BJ (cell line): ENCODE measurements at regions not wholly inside any gene's neighbourhood (a gene's known extent, or its start where the extent isn't known, plus 50 kb on each side); places are given as distances from the start of the nearest gene placed in this dataset.

Source experiments
- CTCF ChIA-PET: fragments of 350-600 bp; formaldehyde crosslinking; extraction: SDS; loops from one replicate; lab custom pipeline; 2021; ENCODE audit warnings: antibody characterized with exemption, inconsistent platforms; lab: Yijun Ruan, JAX
- POLR2A ChIA-PET: fragments of 300-600 bp; sonication (Branson Sonifier 250); formaldehyde crosslinking; extraction: SDS; loops from one replicate; lab custom pipeline; 2021; ENCODE audit warnings: antibody characterized with exemption; lab: Charles Lee
- DNase-seq: peaks from one replicate; pipeline ENCODE4 v3.0.0-alpha.2; 2011; ENCODE audit warnings: low read depth
- H3K27me3 ChIP-seq: 2 replicates; pipeline ENCODE4 v1.6.0; 2011; ENCODE audit warnings: low read length; ENCODE audit not compliant: control insufficient read depth, insufficient read depth
- H3K36me3 ChIP-seq: 2 replicates; pipeline ENCODE4 v1.5.1; 2011; ENCODE audit warnings: low read length; ENCODE audit not compliant: control insufficient read depth, insufficient read depth
- H3K4me3 ChIP-seq: 2 replicates; pipeline ENCODE4 v1.5.1; 2011; ENCODE audit warnings: low read depth, mild to moderate bottlenecking, control low read depth, low read length
- CTCF ChIP-seq: IDR thresholded peaks from 2 replicates; pipeline ENCODE4 v1.5.1; 2011; ENCODE audit warnings: low read depth, mild to moderate bottlenecking, control low read depth, inconsistent platforms, low read length, moderate library complexity; ENCODE audit not compliant: insufficient read depth

GRCh38 chr2:150126143-150126740 lies 361.2 kb downstream of the RND3 start:
- no peaks in the 10 kb centered on the region for H3K27me3 ChIP-seq
- DNase-seq, result no peak
- no peaks in the 10 kb centered on the region for H3K36me3 ChIP-seq
- no peak for TF ChIP-seq CTCF
- ChIA-PET CTCF (interaction anchor here (0.6 to 1.2 kb wide), 5 partner anchors 8 to 266 kb away, joined by 3 to 4 read pairs (median 3); no protein-coding TSS in a partner anchor), POLR2A (interaction anchor here (0.5 to 0.6 kb wide), 2 partner anchors 356 to 381 kb away, joined by 3 to 4 read pairs; no protein-coding TSS in a partner anchor)
- H3K4me3 ChIP-seq, result no peak overlapping the region

DNA sequence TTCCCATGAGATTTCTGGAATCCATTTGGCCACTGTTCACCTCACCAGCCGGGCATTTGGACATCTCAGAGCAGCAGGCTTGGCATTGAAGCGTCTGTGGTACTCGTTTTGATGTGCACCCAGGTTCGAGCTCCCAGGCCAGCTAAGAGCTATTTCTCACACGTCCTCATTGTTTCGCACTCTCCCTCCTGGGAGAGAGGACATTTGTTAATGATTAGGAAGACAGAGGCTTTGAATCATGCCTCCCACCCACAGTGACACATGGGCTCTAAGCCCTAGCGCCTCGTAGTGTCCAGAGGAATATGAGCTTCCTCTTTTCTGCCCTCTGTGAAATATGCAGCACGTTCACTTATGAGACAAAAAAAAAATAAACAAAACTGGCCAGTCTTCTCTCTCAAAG lies 361.8 kb downstream of the RND3 start:
- Histone ChIP-seq H3K36me3 (no peaks in the 10 kb centered on the region), H3K27me3 (no peaks in the 10 kb centered on the region), H3K4me3 (no peak overlapping the region)
- ChIA-PET CTCF (interaction anchor here (1.1 to 1.2 kb wide), 4 partner anchors 9 to 265 kb away, joined by 3 to 4 read pairs (median 3); no protein-coding TSS in a partner anchor), POLR2A (interaction anchor here (0.5 to 0.6 kb wide), 3 partner anchors 202 to 380 kb away, joined by 3 to 5 read pairs (median 4); no protein-coding TSS in a partner anchor)
- DNase-seq, result peak; percentile 53
- TF ChIP-seq CTCF, result peak; percentile 45

DNA sequence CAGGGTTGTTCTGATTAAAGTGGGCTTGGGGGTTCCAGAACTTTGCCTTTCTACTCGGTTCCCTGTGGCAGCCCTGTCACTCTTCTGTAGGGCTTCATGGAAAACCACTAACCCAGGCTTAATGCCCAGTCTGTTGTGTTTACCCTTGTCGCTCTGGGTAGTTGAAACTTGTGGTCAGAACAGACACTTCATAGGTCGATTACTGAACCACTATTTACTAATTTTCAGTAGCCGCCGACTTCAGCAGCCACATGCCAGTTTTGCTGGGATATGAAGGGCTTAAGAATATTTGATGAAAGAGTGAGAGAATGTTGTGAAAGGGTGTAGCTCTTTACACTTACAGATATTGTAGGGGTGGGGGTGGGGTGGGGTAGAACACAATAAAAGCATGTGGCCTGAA lies 362.3 kb downstream of the RND3 start:
- no peak for DNase-seq
- Histone ChIP-seq H3K4me3 (no peak overlapping the region), H3K36me3 (no peaks in the 10 kb centered on the region), H3K27me3 (no peaks in the 10 kb centered on the region)
- TF ChIP-seq CTCF, result no peak
- ChIA-PET POLR2A (interaction anchor here (0.5 to 0.6 kb wide), 2 partner anchors 201 to 380 kb away, joined by 4 to 5 read pairs; no protein-coding TSS in a partner anchor), CTCF (interaction anchor here (1.1 to 1.2 kb wide), 3 partner anchors 9 to 265 kb away, joined by 3 to 4 read pairs (median 3); no protein-coding TSS in a partner anchor)

- no peaks in the 10 kb centered on the region for H3K27me3 ChIP-seq
- no peak for TF ChIP-seq CTCF
- no peak overlapping the region for H3K4me3 ChIP-seq
- CTCF ChIA-PET, result no interaction called here
- H3K36me3 ChIP-seq, result no peaks in the 10 kb centered on the region
- no peak for DNase-seq
- POLR2A ChIA-PET, result no interaction called here
Measured at GRCh38 chr2:150124739-150125138, 362.7 kb downstream of the RND3 start.

- ChIA-PET POLR2A (no interaction called here), CTCF (interaction anchor here (0.6 kb wide), 2 partner anchors 31 to 531 kb away, joined by 3 to 6 read pairs; no protein-coding TSS in a partner anchor)
- Histone ChIP-seq H3K4me3 (no peak overlapping the region), H3K27me3 (no peaks in the 10 kb centered on the region), H3K36me3 (no peaks in the 10 kb centered on the region)
- peak; percentile 51 for DNase-seq
- TF ChIP-seq CTCF, result no peak
Measured at GRCh38 chr2:150122871-150123613, 364.4 kb downstream of the RND3 start.
